Smooth muscle cell (in vitro differentiated cells): ENCODE measurements at regions not wholly inside any gene's neighbourhood (a gene's known extent, or its start where the extent isn't known, plus 50 kb on each side); places are given as distances from the start of the nearest gene placed in this dataset.

Experiments used
- DNase-seq: peaks from one replicate; lab custom pipeline; 2025; ENCODE audit not compliant: unreplicated experiment; lab: John Stamatoyannopoulos, UW
- H2AFZ ChIP-seq: fragments of 200-600 bp; sonication (generic); 2 replicates; pipeline ENCODE4 v1.6.0; 2016; ENCODE audit warnings: antibody characterized with exemption, low read depth, mild to moderate bottlenecking
- H3F3A ChIP-seq: fragments of 200-600 bp; sonication (generic); 2 replicates; pipeline ENCODE4 v1.6.0; 2017; ENCODE audit warnings: antibody characterized with exemption, low read depth
- H3K27ac ChIP-seq: fragments of 200-600 bp; sonication (generic); 2 replicates; pipeline ENCODE4 v1.5.1; 2016; ENCODE audit warnings: low read depth, mild to moderate bottlenecking
- H3K27me3 ChIP-seq: fragments of 200-600 bp; sonication (generic); 2 replicates; pipeline ENCODE4 v1.6.1; 2016; ENCODE audit warnings: low read depth, mild to moderate bottlenecking
- H3K36me3 ChIP-seq: fragments of 200-600 bp; sonication (generic); 2 replicates; pipeline ENCODE4 v1.5.1; 2016; ENCODE audit warnings: low read depth
- H3K4me1 ChIP-seq: fragments of 200-600 bp; sonication (generic); 2 replicates; pipeline ENCODE4 v1.5.1; 2016; ENCODE audit warnings: low read depth
- H3K4me2 ChIP-seq: fragments of 200-600 bp; sonication (generic); 2 replicates; pipeline ENCODE4 v1.6.0; 2016; ENCODE audit warnings: mild to moderate bottlenecking
- H3K4me3 ChIP-seq: fragments of 200-600 bp; sonication (generic); 2 replicates; pipeline ENCODE4 v1.5.1; 2016; ENCODE audit warnings: mild to moderate bottlenecking
- H3K79me2 ChIP-seq: fragments of 200-600 bp; sonication (generic); 2 replicates; pipeline ENCODE4 v1.6.0; 2016; ENCODE audit warnings: low read depth, mild to moderate bottlenecking
- H3K9ac ChIP-seq: fragments of 200-600 bp; sonication (generic); 2 replicates; pipeline ENCODE4 v1.6.0; 2016; ENCODE audit warnings: low read depth
- H3K9me3 ChIP-seq: fragments of 200-600 bp; sonication (generic); replicated peaks from 2 replicates; pipeline ENCODE4 v1.5.1; 2016; ENCODE audit warnings: low read depth
- H4K20me1 ChIP-seq: fragments of 200-600 bp; sonication (generic); 2 replicates; pipeline ENCODE4 v1.6.0; 2016; ENCODE audit warnings: low read depth
- WGBS: methylation state at CpG from one replicate; pipeline ENCODE4 v1.1.7; 2016; ENCODE audit warnings: low lambda C conversion rate; 5-methylcytosine and 5-hydroxymethylcytosine counted together
- TF ChIP-seq, protein P1 (sequence below): fragments of 200-600 bp; sonication (generic); IDR thresholded peaks from 2 replicates; pipeline ENCODE4 v1.5.1; 2017; ENCODE audit warnings: borderline replicate concordance, mild to moderate bottlenecking, antibody characterized with exemption; ENCODE audit not compliant: insufficient read depth, poor library complexity, severe bottlenecking

DNA sequence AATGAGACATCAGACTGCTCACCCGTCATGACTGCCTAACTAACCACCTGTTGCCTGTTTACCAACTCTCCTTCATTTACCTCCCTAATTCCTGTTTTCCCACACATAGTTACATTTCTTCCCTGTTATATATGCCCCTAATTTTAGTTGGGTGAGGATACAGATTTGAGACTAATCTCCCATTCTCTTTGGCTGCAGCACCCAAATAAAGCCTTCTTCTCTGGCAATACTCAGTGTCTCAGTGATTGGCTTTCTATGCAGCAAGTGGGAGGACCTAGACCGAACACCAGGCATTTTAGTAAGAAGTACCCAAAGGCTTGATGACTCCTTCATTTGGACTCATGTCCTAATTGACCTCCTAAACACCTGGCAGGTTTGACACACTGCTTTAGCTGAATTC lies 147.2 kb downstream of the TRIB2 start:
- H4K20me1 ChIP-seq: no peaks in the 10 kb centered on the region
- H3K9ac ChIP-seq: no peak overlapping the region
- no peak overlapping the region for H3K4me2 ChIP-seq
- no peaks in the 10 kb centered on the region for H3F3A ChIP-seq
- H3K79me2 ChIP-seq: no peaks in the 10 kb centered on the region
- no peaks in the 10 kb centered on the region for H3K36me3 ChIP-seq
- no peak overlapping the region for H3K27ac ChIP-seq
- TF ChIP-seq, protein P1, sequence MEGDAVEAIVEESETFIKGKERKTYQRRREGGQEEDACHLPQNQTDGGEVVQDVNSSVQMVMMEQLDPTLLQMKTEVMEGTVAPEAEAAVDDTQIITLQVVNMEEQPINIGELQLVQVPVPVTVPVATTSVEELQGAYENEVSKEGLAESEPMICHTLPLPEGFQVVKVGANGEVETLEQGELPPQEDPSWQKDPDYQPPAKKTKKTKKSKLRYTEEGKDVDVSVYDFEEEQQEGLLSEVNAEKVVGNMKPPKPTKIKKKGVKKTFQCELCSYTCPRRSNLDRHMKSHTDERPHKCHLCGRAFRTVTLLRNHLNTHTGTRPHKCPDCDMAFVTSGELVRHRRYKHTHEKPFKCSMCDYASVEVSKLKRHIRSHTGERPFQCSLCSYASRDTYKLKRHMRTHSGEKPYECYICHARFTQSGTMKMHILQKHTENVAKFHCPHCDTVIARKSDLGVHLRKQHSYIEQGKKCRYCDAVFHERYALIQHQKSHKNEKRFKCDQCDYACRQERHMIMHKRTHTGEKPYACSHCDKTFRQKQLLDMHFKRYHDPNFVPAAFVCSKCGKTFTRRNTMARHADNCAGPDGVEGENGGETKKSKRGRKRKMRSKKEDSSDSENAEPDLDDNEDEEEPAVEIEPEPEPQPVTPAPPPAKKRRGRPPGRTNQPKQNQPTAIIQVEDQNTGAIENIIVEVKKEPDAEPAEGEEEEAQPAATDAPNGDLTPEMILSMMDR: no peak
- no peak overlapping the region for H3K4me3 ChIP-seq
- H2AFZ ChIP-seq: no peak overlapping the region
- WGBS: 93% methylated on average over 2 of the region's 2 CpGs
- H3K27me3 ChIP-seq: no peaks in the 10 kb centered on the region
- no peak for DNase-seq
- peaks cover 13% of the 10 kb centered on the region for H3K9me3 ChIP-seq
- no peaks in the 10 kb centered on the region for H3K4me1 ChIP-seq

DNA sequence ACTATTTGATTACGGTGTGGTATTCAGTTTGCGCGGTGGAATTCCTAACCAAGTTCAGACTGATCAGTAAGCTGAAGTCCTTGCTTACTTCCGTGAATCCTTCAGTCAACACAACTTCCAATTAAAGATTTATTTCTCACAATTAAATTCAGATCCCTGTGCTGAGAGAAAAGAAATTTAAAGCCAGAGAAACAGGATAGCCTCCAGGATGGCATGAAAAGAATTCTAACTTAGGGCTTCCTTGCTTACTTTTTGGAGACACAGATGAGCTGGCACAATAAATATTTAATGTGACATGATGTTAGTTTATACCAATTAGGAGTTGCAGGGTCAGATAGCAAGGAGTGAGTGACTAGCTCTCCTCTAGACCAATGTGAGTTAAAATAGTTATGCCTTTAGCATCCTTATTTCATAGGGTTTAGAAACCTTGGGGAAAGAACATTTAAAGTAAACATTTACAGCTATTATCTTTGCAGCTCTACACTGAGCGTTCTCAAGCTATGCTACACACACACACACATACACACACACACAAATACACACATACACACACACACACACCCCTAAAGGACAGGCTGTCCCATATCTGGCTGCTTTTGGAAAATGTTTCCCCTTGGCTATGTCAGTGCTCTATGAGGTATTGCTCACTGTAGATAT lies 151.0 kb downstream of the TRIB2 start:
- DNase-seq: no peak
- no peaks in the 10 kb centered on the region for H3K79me2 ChIP-seq
- no peak overlapping the region for H2AFZ ChIP-seq
- no peaks in the 10 kb centered on the region for H3K27me3 ChIP-seq
- H3K9ac ChIP-seq: no peak overlapping the region
- 84% methylated on average over 5 of the region's 5 CpGs for WGBS
- no peaks in the 10 kb centered on the region for H4K20me1 ChIP-seq
- TF ChIP-seq, protein P1: no peak
- no peaks in the 10 kb centered on the region for H3K4me1 ChIP-seq
- peaks cover 8% of the 10 kb centered on the region for H3K9me3 ChIP-seq
- no peak overlapping the region for H3K4me3 ChIP-seq
- no peak overlapping the region for H3K4me2 ChIP-seq
- H3F3A ChIP-seq: no peaks in the 10 kb centered on the region
- H3K27ac ChIP-seq: no peak overlapping the region
- no peaks in the 10 kb centered on the region for H3K36me3 ChIP-seq

DNA sequence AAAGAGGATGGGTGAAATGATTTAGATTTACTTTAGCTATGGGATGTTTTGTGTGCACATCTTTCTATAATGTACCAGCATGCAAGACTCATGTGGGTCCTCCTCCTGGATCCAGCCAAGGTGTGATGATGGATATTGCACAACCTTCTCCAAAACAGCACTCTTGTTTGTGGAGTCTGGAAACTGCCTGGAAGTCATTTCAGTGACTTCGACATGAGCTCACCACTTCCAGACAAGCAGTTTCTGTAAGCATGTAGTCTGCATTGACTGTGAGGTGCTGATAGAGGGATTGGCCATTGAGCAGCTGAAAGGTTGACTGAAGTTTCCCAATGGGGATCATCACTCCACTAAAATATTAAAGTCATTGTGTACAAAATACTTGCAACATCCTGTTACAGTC lies 154.0 kb downstream of the TRIB2 start:
- H3K4me2 ChIP-seq: no peak overlapping the region
- WGBS: 59% methylated on average over 1 of the region's 1 CpG
- no peak overlapping the region for H3K9ac ChIP-seq
- H4K20me1 ChIP-seq: no peaks in the 10 kb centered on the region
- no peak overlapping the region for H2AFZ ChIP-seq
- TF ChIP-seq, protein P1: no peak
- H3K9me3 ChIP-seq: no peaks in the 10 kb centered on the region
- H3K4me1 ChIP-seq: no peaks in the 10 kb centered on the region
- no peak for DNase-seq
- no peak overlapping the region for H3K27ac ChIP-seq
- no peaks in the 10 kb centered on the region for H3K36me3 ChIP-seq
- no peaks in the 10 kb centered on the region for H3K79me2 ChIP-seq
- no peak overlapping the region for H3K4me3 ChIP-seq
- no peaks in the 10 kb centered on the region for H3K27me3 ChIP-seq
- H3F3A ChIP-seq: no peaks in the 10 kb centered on the region

DNA sequence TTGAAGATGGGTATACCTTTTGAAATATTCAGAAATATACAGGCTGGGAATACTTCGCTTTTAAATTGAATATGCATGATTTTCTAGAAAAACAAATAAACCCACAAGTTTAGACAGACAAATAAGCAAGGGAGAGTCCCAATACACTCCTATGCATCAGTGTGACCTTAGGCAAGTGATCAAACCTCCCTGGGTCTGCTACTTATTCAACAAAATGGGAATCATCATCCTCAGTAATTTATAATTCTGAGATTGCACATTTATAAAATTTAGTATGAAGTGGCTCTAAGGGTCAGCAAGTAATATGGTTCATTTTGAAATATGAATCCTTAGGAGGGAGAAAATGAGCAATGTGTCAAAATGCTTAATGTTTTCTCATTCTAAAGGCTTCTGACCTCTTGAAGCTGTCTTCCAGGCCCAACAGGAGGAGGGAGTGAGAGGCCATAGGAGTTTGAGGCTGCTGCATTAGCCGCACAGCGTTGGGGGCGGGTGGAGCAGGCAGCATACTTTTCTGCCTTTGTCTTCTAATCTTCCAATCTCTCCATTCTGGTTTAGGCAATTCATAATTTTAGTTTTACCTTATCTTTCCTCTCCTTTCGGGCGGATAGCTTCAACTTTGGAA lies 155.1 kb downstream of the TRIB2 start:
- no peak overlapping the region for H3K9ac ChIP-seq
- no peaks in the 10 kb centered on the region for H4K20me1 ChIP-seq
- H3K4me2 ChIP-seq: no peak overlapping the region
- no peaks in the 10 kb centered on the region for H3K36me3 ChIP-seq
- H3K27ac ChIP-seq: no peak overlapping the region
- DNase-seq: no peak
- no peaks in the 10 kb centered on the region for H3F3A ChIP-seq
- no peaks in the 10 kb centered on the region for H3K79me2 ChIP-seq
- H3K4me3 ChIP-seq: no peak overlapping the region
- TF ChIP-seq, protein P1: no peak
- H2AFZ ChIP-seq: no peak overlapping the region
- H3K9me3 ChIP-seq: no peaks in the 10 kb centered on the region
- H3K27me3 ChIP-seq: no peaks in the 10 kb centered on the region
- WGBS: 90% methylated on average over 6 of the region's 6 CpGs
- H3K4me1 ChIP-seq: no peaks in the 10 kb centered on the region
